ENCODE measurements at regions not wholly inside any gene's neighbourhood (a gene's known extent, or its start where the extent isn't known, plus 50 kb on each side); places are given as distances from the start of the nearest gene placed in this dataset.
"Not testable (repeated sequence)": the region's sequence is repeated elsewhere in the genome, so short reads cannot be mapped to it uniquely, and the experiment has no call there.

DNA sequence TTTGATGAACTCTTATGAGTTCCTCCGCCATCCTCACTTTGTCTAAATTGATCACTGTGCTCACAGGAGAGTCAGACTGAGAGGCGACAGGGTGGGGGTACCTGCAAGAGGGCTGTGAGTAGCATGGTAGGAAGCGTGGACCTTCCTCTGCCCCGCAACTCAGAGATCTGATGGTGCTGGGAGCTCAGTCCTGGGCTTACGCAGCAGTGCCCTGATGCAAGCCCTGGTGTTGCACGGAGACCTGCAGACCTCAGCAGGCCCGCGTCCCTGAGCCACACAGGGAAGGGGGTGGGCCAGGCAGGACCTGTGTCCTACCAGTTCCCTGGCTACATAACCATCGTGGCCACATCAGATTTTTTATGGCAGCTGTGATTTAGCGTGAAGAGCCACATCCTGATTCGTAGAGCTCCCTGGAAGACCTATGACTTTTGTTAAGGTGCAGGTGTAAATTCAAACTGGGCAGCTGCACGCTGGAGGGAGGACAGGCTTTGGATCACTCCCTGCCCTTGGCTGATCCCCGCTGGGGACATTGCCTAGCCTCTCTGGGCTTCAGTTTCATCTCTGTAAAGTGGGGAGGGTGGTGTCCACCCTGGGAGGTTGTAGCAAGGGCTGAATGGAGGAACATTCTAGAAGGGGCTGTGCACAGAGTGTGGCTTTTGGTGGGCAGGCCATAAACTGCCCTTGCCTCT is 176.1 kb downstream of the KLF13 start:
- no peak overlapping the region for H3K27ac ChIP-seq (ENCODE audit: low read depth, low read length, severe bottlenecking)
- no peaks in the 10 kb centered on the region for H3K36me3 ChIP-seq (ENCODE audit: control insufficient read depth, insufficient read depth, low read length)
- no peaks in the 10 kb centered on the region for H3K9me3 ChIP-seq (ENCODE audit: control insufficient read depth, low read length)
- H3K4me1 ChIP-seq (ENCODE audit: control insufficient read depth, insufficient read depth, low read length, poor library complexity, severe bottlenecking): peaks cover 12% of the 10 kb centered on the region
- no peak overlapping the region for H3K4me3 ChIP-seq (ENCODE audit: extremely low read depth, insufficient read depth, low read length, poor library complexity, severe bottlenecking)
- 89 to 94% methylated on average over 10 to 13 of the region's 13 CpGs for WGBS, 2 experiments (ENCODE audit: insufficient coverage in 2 of 2)

- Histone ChIP-seq H3K4me1 (ENCODE audit: control insufficient read depth, insufficient read depth, low read length, poor library complexity, severe bottlenecking) (peaks cover 12% of the 10 kb centered on the region), H3K4me3 (ENCODE audit: extremely low read depth, insufficient read depth, low read length, poor library complexity, severe bottlenecking) (no peak overlapping the region), H3K36me3 (ENCODE audit: control insufficient read depth, insufficient read depth, low read length) (no peaks in the 10 kb centered on the region), H3K27ac (ENCODE audit: low read depth, low read length, severe bottlenecking) (no peak overlapping the region), H3K9me3 (ENCODE audit: control insufficient read depth, low read length) (no peaks in the 10 kb centered on the region)
- WGBS, 2 experiments (ENCODE audit: insufficient coverage in 2 of 2): 85 to 86% methylated on average over 4 to 5 of the region's 6 CpGs
Measured at GRCh38 chr15:31503256-31503655, 176.6 kb downstream of the KLF13 start.

- Histone ChIP-seq H3K9me3 (ENCODE audit: control insufficient read depth, low read length) (no peaks in the 10 kb centered on the region), H3K27ac (ENCODE audit: low read depth, low read length, severe bottlenecking) (no peak overlapping the region), H3K36me3 (ENCODE audit: control insufficient read depth, insufficient read depth, low read length) (no peaks in the 10 kb centered on the region), H3K4me3 (ENCODE audit: extremely low read depth, insufficient read depth, low read length, poor library complexity, severe bottlenecking) (no peak overlapping the region), H3K4me1 (ENCODE audit: control insufficient read depth, insufficient read depth, low read length, poor library complexity, severe bottlenecking) (peaks cover 12% of the 10 kb centered on the region)
- 89 to 96% methylated on average over 13 to 17 of the region's 17 CpGs for WGBS, 2 experiments (ENCODE audit: insufficient coverage in 2 of 2)
Measured at GRCh38 chr15:31503758-31504461, 177.3 kb downstream of the KLF13 start.

GRCh38 chr15:31504462-31504839 is 177.8 kb downstream of the KLF13 start:
- 85 to 86% methylated on average over 7 of the region's 7 CpGs for WGBS, 2 experiments (ENCODE audit: insufficient coverage in 2 of 2)
- no peak overlapping the region for H3K27ac ChIP-seq (ENCODE audit: low read depth, low read length, severe bottlenecking)
- H3K4me3 ChIP-seq (ENCODE audit: extremely low read depth, insufficient read depth, low read length, poor library complexity, severe bottlenecking): no peak overlapping the region
- H3K9me3 ChIP-seq (ENCODE audit: control insufficient read depth, low read length): no peaks in the 10 kb centered on the region
- H3K36me3 ChIP-seq (ENCODE audit: control insufficient read depth, insufficient read depth, low read length): no peaks in the 10 kb centered on the region
- H3K4me1 ChIP-seq (ENCODE audit: control insufficient read depth, insufficient read depth, low read length, poor library complexity, severe bottlenecking): peaks cover 12% of the 10 kb centered on the region

DNA sequence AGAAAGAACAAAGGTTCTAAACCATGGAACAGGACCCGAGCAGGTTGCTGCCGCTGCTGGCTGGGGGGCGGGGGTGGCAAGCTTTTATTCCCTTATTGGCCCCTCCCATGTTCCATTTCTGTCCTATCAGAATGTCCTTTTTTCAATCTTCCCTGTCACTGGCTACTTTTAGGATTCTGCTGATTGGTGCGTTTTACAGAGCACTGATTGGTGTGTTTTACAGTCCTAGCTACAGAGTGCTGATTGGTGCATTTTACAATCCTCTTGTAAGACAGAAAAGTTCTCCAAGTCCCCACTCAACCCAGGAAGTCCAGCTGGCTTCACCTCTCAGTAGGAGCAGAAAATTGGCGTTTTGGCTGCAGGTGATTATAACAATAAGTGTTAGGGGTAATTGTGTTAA is 180.9 kb downstream of the KLF13 start:
- H3K9me3 ChIP-seq (ENCODE audit: control insufficient read depth, low read length); H3K27ac ChIP-seq (ENCODE audit: low read depth, low read length, severe bottlenecking); H3K4me1 ChIP-seq (ENCODE audit: control insufficient read depth, insufficient read depth, low read length, poor library complexity, severe bottlenecking); H3K36me3 ChIP-seq (ENCODE audit: control insufficient read depth, insufficient read depth, low read length); H3K4me3 ChIP-seq (ENCODE audit: extremely low read depth, insufficient read depth, low read length, poor library complexity, severe bottlenecking): not testable (repeated sequence)
- 94 to 100% methylated on average over 2 to 3 of the region's 5 CpGs for WGBS, 2 experiments (ENCODE audit: insufficient coverage in 2 of 2)

- Histone ChIP-seq H3K9me3 (ENCODE audit: control insufficient read depth, low read length) (no peaks in the 10 kb centered on the region), H3K27ac (ENCODE audit: low read depth, low read length, severe bottlenecking) (no peak overlapping the region), H3K4me1 (ENCODE audit: control insufficient read depth, insufficient read depth, low read length, poor library complexity, severe bottlenecking) (no peaks in the 10 kb centered on the region), H3K4me3 (ENCODE audit: extremely low read depth, insufficient read depth, low read length, poor library complexity, severe bottlenecking) (no peak overlapping the region), H3K36me3 (ENCODE audit: control insufficient read depth, insufficient read depth, low read length) (no peaks in the 10 kb centered on the region)
- 94 to 98% methylated on average over 4 of the region's 10 CpGs for WGBS, 2 experiments (ENCODE audit: insufficient coverage in 2 of 2)
Measured at GRCh38 chr15:31508656-31509055, 182.0 kb downstream of the KLF13 start.

GRCh38 chr15:31510057-31510456 is 183.4 kb downstream of the KLF13 start:
- Histone ChIP-seq H3K9me3 (ENCODE audit: control insufficient read depth, low read length) (no peaks in the 10 kb centered on the region), H3K4me3 (ENCODE audit: extremely low read depth, insufficient read depth, low read length, poor library complexity, severe bottlenecking) (no peak overlapping the region), H3K4me1 (ENCODE audit: control insufficient read depth, insufficient read depth, low read length, poor library complexity, severe bottlenecking) (no peaks in the 10 kb centered on the region), H3K36me3 (ENCODE audit: control insufficient read depth, insufficient read depth, low read length) (no peaks in the 10 kb centered on the region), H3K27ac (ENCODE audit: low read depth, low read length, severe bottlenecking) (no peak overlapping the region)
- WGBS, 2 experiments (ENCODE audit: insufficient coverage in 2 of 2): 94% methylated on average over 3 of the region's 11 CpGs; no CpG with 5 or more reads in 1 of the 2 experiments

GRCh38 chr15:31511707-31512310 is 185.2 kb downstream of the KLF13 start:
- Histone ChIP-seq H3K27ac (ENCODE audit: low read depth, low read length, severe bottlenecking) (no peak overlapping the region), H3K36me3 (ENCODE audit: control insufficient read depth, insufficient read depth, low read length) (no peaks in the 10 kb centered on the region), H3K9me3 (ENCODE audit: control insufficient read depth, low read length) (no peaks in the 10 kb centered on the region), H3K4me3 (ENCODE audit: extremely low read depth, insufficient read depth, low read length, poor library complexity, severe bottlenecking) (no peak overlapping the region), H3K4me1 (ENCODE audit: control insufficient read depth, insufficient read depth, low read length, poor library complexity, severe bottlenecking) (no peaks in the 10 kb centered on the region)
- WGBS, 2 experiments (ENCODE audit: insufficient coverage in 2 of 2): 75 to 77% methylated on average over 1 to 3 of the region's 7 CpGs

GRCh38 chr15:31513178-31513577 is 186.5 kb downstream of the KLF13 start:
- 91 to 92% methylated on average over 5 to 7 of the region's 7 CpGs for WGBS, 2 experiments (ENCODE audit: insufficient coverage in 2 of 2)
- Histone ChIP-seq H3K36me3 (ENCODE audit: control insufficient read depth, insufficient read depth, low read length) (no peaks in the 10 kb centered on the region), H3K4me1 (ENCODE audit: control insufficient read depth, insufficient read depth, low read length, poor library complexity, severe bottlenecking) (no peaks in the 10 kb centered on the region), H3K9me3 (ENCODE audit: control insufficient read depth, low read length) (no peaks in the 10 kb centered on the region), H3K4me3 (ENCODE audit: extremely low read depth, insufficient read depth, low read length, poor library complexity, severe bottlenecking) (no peak overlapping the region), H3K27ac (ENCODE audit: low read depth, low read length, severe bottlenecking) (no peak overlapping the region)

DNA sequence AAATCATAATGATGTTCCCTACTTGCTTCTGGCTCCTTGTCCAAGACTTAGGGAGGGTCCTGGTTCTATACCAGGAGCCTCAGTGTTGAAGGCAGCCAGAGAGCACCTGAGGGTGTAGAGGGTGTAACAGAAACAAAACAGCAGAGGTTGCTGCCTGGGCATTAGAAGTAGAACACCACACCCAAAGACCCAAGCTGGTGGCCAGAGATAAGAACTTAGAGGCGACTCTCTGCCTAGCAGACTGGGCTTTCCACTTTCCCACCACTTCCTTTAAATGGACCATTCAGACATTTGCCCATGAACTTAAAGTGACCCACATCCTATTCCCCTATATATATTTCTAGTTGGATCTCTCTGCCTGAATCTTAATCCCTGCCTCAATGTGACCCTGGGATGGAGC is 189.8 kb downstream of the KLF13 start:
- Histone ChIP-seq H3K4me1 (ENCODE audit: control insufficient read depth, insufficient read depth, low read length, poor library complexity, severe bottlenecking) (no peaks in the 10 kb centered on the region), H3K27ac (ENCODE audit: low read depth, low read length, severe bottlenecking) (no peak overlapping the region), H3K9me3 (ENCODE audit: control insufficient read depth, low read length) (no peaks in the 10 kb centered on the region), H3K36me3 (ENCODE audit: control insufficient read depth, insufficient read depth, low read length) (no peaks in the 10 kb centered on the region), H3K4me3 (ENCODE audit: extremely low read depth, insufficient read depth, low read length, poor library complexity, severe bottlenecking) (no peak overlapping the region)
- WGBS, 2 experiments (ENCODE audit: insufficient coverage in 2 of 2): 70 to 100% methylated on average over 1 of the region's 1 CpG

DNA sequence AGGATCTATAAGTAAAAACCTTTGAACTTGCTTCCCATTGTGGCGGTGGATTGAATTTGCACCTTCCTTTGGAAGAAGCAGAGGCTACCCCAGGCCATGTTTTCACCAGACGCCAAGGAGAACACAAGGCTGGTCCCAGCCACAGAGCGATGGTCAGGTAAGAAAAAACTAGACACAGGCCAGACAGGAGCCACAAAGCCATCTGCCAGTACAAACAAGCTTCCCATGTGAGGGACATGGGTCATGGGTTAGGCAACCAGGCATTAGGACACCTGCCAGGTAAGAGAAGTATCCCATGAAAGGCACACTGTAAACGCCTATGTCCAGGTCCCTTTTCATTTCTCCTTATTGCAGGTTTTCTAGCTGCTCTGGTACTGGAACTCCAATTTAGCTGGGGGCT is 190.2 kb downstream of the KLF13 start:
- Histone ChIP-seq H3K4me3 (ENCODE audit: extremely low read depth, insufficient read depth, low read length, poor library complexity, severe bottlenecking) (no peak overlapping the region), H3K9me3 (ENCODE audit: control insufficient read depth, low read length) (no peaks in the 10 kb centered on the region), H3K36me3 (ENCODE audit: control insufficient read depth, insufficient read depth, low read length) (no peaks in the 10 kb centered on the region), H3K27ac (ENCODE audit: low read depth, low read length, severe bottlenecking) (no peak overlapping the region), H3K4me1 (ENCODE audit: control insufficient read depth, insufficient read depth, low read length, poor library complexity, severe bottlenecking) (no peaks in the 10 kb centered on the region)
- WGBS, 2 experiments (ENCODE audit: insufficient coverage in 2 of 2): 80 to 94% methylated on average over 1 to 3 of the region's 4 CpGs

All from mesodermal cell (in vitro differentiated cells).